A673 (cell line): ENCODE measurements at regions not wholly inside any gene's neighbourhood (a gene's known extent, or its start where the extent isn't known, plus 50 kb on each side); places are given as distances from the start of the nearest gene placed in this dataset.

ENCODE experiments used
- BruUV-seq: library from RNA; stranded (reverse); fragments of 400-500 nt; replicated peaks from 2 replicates; lab custom pipeline; 2021; lab: Mats Ljungman, UMichigan
- CTCF ChIA-PET: fragments of 300-600 bp; sonication (Branson Sonifier 250); formaldehyde crosslinking; loops from one replicate; lab custom pipeline; 2022; ENCODE audit warnings: antibody characterized with exemption; lab: Charles Lee
- POLR2A ChIA-PET: fragments of 300-600 bp; sonication (Branson Sonifier 250); formaldehyde crosslinking; loops from one replicate; lab custom pipeline; 2022; ENCODE audit warnings: antibody characterized with exemption; ENCODE audit not compliant: low non-redundant PET; lab: Charles Lee
- DNase-seq: peaks from one replicate; pipeline ENCODE4 v3.0.0-alpha.2; 2015; ENCODE audit warnings: low spot score
- H3K27ac ChIP-seq: fragments of 200-600 bp; sonication (generic); 2 replicates; pipeline ENCODE4 v1.5.1; 2016; ENCODE audit warnings: mixed run types, low read depth, mild to moderate bottlenecking, mixed read lengths, antibody characterized with exemption, low read length; ENCODE audit not compliant: poor library complexity, severe bottlenecking
- H3K27me3 ChIP-seq: fragments of 200-600 bp; sonication (generic); replicated peaks from 2 replicates; pipeline ENCODE4 v1.6.1; 2017; ENCODE audit warnings: mixed run types, low read depth, mild to moderate bottlenecking, mixed read lengths, antibody characterized with exemption, low read length; ENCODE audit not compliant: insufficient read depth, poor library complexity
- H3K36me3 ChIP-seq: fragments of 200-600 bp; sonication (generic); 2 replicates; pipeline ENCODE4 v1.6.1; 2016; ENCODE audit warnings: mixed run types, mild to moderate bottlenecking, mixed read lengths, antibody characterized with exemption, low read length; ENCODE audit not compliant: insufficient read depth, poor library complexity, severe bottlenecking
- H3K4me1 ChIP-seq: fragments of 200-600 bp; sonication (generic); 2 replicates; pipeline ENCODE4 v1.6.1; 2017; ENCODE audit warnings: mixed run types, mild to moderate bottlenecking, mixed read lengths, antibody characterized with exemption, low read length; ENCODE audit not compliant: insufficient read depth, poor library complexity, severe bottlenecking
- H3K4me3 ChIP-seq: fragments of 200-600 bp; sonication (generic); 2 replicates; pipeline ENCODE4 v1.5.1; 2016; ENCODE audit warnings: low read depth, mixed run types, mild to moderate bottlenecking, mixed read lengths, low read length; ENCODE audit not compliant: poor library complexity, severe bottlenecking
- H3K9me3 ChIP-seq: fragments of 200-600 bp; sonication (generic); 2 replicates; pipeline ENCODE4 v1.6.1; 2016; ENCODE audit warnings: mixed run types, low read depth, mild to moderate bottlenecking, mixed read lengths, antibody characterized with exemption, low read length; ENCODE audit not compliant: poor library complexity, severe bottlenecking
- EZH2 ChIP-seq: fragments of 200-600 bp; sonication (generic); IDR thresholded peaks from 2 replicates; pipeline ENCODE4 v1.6.1; 2017; ENCODE audit warnings: borderline replicate concordance, low read depth, mild to moderate bottlenecking, mixed read lengths, antibody characterized with exemption, low read length; ENCODE audit not compliant: poor library complexity, severe bottlenecking
- intact Hi-C: fragments of 100-400 bp; cut with micrococcal nuclease; formaldehyde crosslinking; loops from one replicate; pipeline ENCODE4 v1.10.0; 2022; ENCODE audit not compliant: unreplicated experiment
- TF ChIP-seq, protein P1 (sequence below): fragments of 300-800, 200-600 bp; sonication (generic); conservative IDR thresholded peaks from 2 replicates; pipeline ENCODE4 v1.5.1; 2017; ENCODE audit warnings: low read depth, mild to moderate bottlenecking, antibody characterized with exemption, low read length, moderate library complexity, mixed read lengths

- ChIA-PET CTCF (no interaction called here), POLR2A (no interaction called here)
- intact Hi-C loops: no loop called here
- no TSS peak for BruUV-seq
- Histone ChIP-seq H3K9me3 (no peaks in the 10 kb centered on the region), H3K4me1 (no peaks in the 10 kb centered on the region), H3K4me3 (no peak overlapping the region), H3K27me3 (no peaks in the 10 kb centered on the region), H3K36me3 (no peaks in the 10 kb centered on the region), H3K27ac (no peak overlapping the region)
- TF ChIP-seq, protein P1, sequence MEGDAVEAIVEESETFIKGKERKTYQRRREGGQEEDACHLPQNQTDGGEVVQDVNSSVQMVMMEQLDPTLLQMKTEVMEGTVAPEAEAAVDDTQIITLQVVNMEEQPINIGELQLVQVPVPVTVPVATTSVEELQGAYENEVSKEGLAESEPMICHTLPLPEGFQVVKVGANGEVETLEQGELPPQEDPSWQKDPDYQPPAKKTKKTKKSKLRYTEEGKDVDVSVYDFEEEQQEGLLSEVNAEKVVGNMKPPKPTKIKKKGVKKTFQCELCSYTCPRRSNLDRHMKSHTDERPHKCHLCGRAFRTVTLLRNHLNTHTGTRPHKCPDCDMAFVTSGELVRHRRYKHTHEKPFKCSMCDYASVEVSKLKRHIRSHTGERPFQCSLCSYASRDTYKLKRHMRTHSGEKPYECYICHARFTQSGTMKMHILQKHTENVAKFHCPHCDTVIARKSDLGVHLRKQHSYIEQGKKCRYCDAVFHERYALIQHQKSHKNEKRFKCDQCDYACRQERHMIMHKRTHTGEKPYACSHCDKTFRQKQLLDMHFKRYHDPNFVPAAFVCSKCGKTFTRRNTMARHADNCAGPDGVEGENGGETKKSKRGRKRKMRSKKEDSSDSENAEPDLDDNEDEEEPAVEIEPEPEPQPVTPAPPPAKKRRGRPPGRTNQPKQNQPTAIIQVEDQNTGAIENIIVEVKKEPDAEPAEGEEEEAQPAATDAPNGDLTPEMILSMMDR: no peak
- TF ChIP-seq EZH2: no peak
- DNase-seq: no peak
These were observed 79.2 kb upstream of the OR5AK2 start for GRCh38 chr11:56909563-56909962.

GRCh38 chr11:56909080-56909479 is 79.6 kb upstream of the OR5AK2 start:
- DNase-seq: no peak
- H3K9me3 ChIP-seq: no peaks in the 10 kb centered on the region
- no peak overlapping the region for H3K4me3 ChIP-seq
- H3K27ac ChIP-seq: no peak overlapping the region
- intact Hi-C loops: no loop called here
- H3K36me3 ChIP-seq: no peaks in the 10 kb centered on the region
- POLR2A ChIA-PET: no interaction called here
- no TSS peak for BruUV-seq
- H3K4me1 ChIP-seq: no peaks in the 10 kb centered on the region
- peaks cover 4% of the 10 kb centered on the region for H3K27me3 ChIP-seq
- CTCF ChIA-PET: no interaction called here
- TF ChIP-seq EZH2: no peak
- TF ChIP-seq, protein P1: no peak

- H3K9me3 ChIP-seq: no peaks in the 10 kb centered on the region
- DNase-seq: no peak
- peaks cover 6% of the 10 kb centered on the region for H3K27me3 ChIP-seq
- H3K27ac ChIP-seq: no peak overlapping the region
- no TSS peak for BruUV-seq
- H3K4me1 ChIP-seq: no peaks in the 10 kb centered on the region
- POLR2A ChIA-PET: no interaction called here
- no peaks in the 10 kb centered on the region for H3K36me3 ChIP-seq
- TF ChIP-seq, protein P1: no peak
- TF ChIP-seq EZH2: no peak
- H3K4me3 ChIP-seq: no peak overlapping the region
- CTCF ChIA-PET: no interaction called here
- intact Hi-C loops: no loop called here
These were observed 82.0 kb upstream of the OR5AK2 start for GRCh38 chr11:56906683-56907148.
